Embryonic facial prominence (tissue), 1 donor: ENCODE measurements at regions not wholly inside any gene's neighbourhood (a gene's known extent, or its start where the extent isn't known, plus 50 kb on each side); places are given as distances from the start of the nearest gene placed in this dataset.

Source experiments
- DNase-seq: peaks from one replicate; pipeline ENCODE4 v3.0.0-alpha.2; 2016; ENCODE audit errors: extremely low spot score

- DNase-seq = no peak
These were observed 84.6 kb downstream of the MYEOV start for GRCh38 chr11:69378303-69379141.

- no peak for DNase-seq
These were observed 86.5 kb downstream of the MYEOV start for GRCh38 chr11:69380451-69380901.

- no peak for DNase-seq
These were observed 87.1 kb downstream of the MYEOV start for GRCh38 chr11:69380921-69381581.

GRCh38 chr11:69381681-69382130, 87.8 kb downstream of the MYEOV start:
- no peak for DNase-seq

- no peak for DNase-seq
These were observed 88.5 kb downstream of the MYEOV start for GRCh38 chr11:69382131-69383128.

- DNase-seq = no peak
These were observed 89.7 kb downstream of the MYEOV start for GRCh38 chr11:69383372-69384250.

GRCh38 chr11:69384251-69385143, 90.5 kb downstream of the MYEOV start:
- DNase-seq = no peak

GRCh38 chr11:69385144-69385820, 91.3 kb downstream of the MYEOV start:
- DNase-seq = no peak

- DNase-seq = no peak
These were observed 92.0 kb downstream of the MYEOV start for GRCh38 chr11:69385832-69386427.

GRCh38 chr11:69386594-69387408, 92.8 kb downstream of the MYEOV start:
- no peak for DNase-seq

- DNase-seq = no peak
These were observed 93.5 kb downstream of the MYEOV start for GRCh38 chr11:69387409-69387885.

- DNase-seq = no peak
These were observed 93.3 kb upstream of the LINC01488 start for GRCh38 chr11:69388210-69388609.

GRCh38 chr11:69388661-69389060, 92.8 kb upstream of the LINC01488 start:
- no peak for DNase-seq

- DNase-seq = no peak
These were observed 90.9 kb upstream of the LINC01488 start for GRCh38 chr11:69390561-69390960.

GRCh38 chr11:69391192-69392103, 90.0 kb upstream of the LINC01488 start:
- no peak for DNase-seq

GRCh38 chr11:69392104-69392653, 89.3 kb upstream of the LINC01488 start:
- DNase-seq = no peak
